ENCODE measurements at regions not wholly inside any gene's neighbourhood (a gene's known extent, or its start where the extent isn't known, plus 50 kb on each side); places are given as distances from the start of the nearest gene placed in this dataset.
A peak's percentile ranks its signal among the peaks of the same experiment; 100 is the strongest.

DNA sequence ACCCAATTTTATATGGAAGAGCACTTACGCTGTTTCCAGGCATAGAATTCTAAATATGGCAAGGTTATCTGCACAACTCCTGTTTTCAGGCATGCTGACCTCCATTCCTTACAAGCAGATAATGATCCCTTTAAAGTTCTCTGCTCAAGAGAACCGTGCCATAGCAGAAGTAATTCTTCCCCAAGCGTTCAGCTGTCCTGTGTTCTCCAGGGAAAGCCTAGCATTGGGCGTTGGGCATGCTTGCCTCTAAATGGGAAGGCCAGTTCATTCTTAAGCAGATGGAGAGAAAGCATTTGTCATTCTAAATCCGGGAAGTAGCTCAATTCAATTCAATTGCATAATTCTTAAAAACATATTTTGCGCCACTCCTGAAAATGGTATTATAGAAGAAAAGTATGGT, 55.7 kb upstream of the EML4 start:
- Histone ChIP-seq H3K27ac (ENCODE audit: low read depth, low read length) (no peak overlapping the region), H3K4me2 (ENCODE audit: insufficient read depth, low read length) (no peak overlapping the region), H4K20me1 (ENCODE audit: insufficient read depth, low read length) (no peaks in the 10 kb centered on the region), H3K4me1 (ENCODE audit: insufficient read depth, low read length) (peaks cover 33% of the 10 kb centered on the region), H3K36me3 (ENCODE audit: insufficient read depth, low read length) (no peaks in the 10 kb centered on the region), H3K9me3 (ENCODE audit: low read depth, low read length) (no peaks in the 10 kb centered on the region), H3K79me2 (ENCODE audit: insufficient read depth, low read length) (no peaks in the 10 kb centered on the region), H3K27me3 (ENCODE audit: insufficient read depth, low read length) (no peaks in the 10 kb centered on the region), H3K4me3 (ENCODE audit: insufficient read depth, low read length) (no peak overlapping the region), H2AFZ (ENCODE audit: low read length) (no peak overlapping the region)
- no peak for TF ChIP-seq CTCF (IDR thresholded peaks at IDR 0.05; ENCODE audit: extremely low read depth, low read depth, low read length)
- DNase-seq (ENCODE audit: insufficient read length, low spot score, missing footprints), result no peak

GRCh38 chr2:42114091-42114490, 55.1 kb upstream of the EML4 start:
- H3K27ac ChIP-seq (ENCODE audit: low read depth, low read length), result no peak overlapping the region
- H2AFZ ChIP-seq (ENCODE audit: low read length), result no peak overlapping the region
- no peak for TF ChIP-seq CTCF (IDR thresholded peaks at IDR 0.05; ENCODE audit: extremely low read depth, low read depth, low read length)
- DNase-seq (ENCODE audit: insufficient read length, low spot score, missing footprints), result no peak
- no peaks in the 10 kb centered on the region for H3K79me2 ChIP-seq (ENCODE audit: insufficient read depth, low read length)
- peaks cover 39% of the 10 kb centered on the region for H3K4me1 ChIP-seq (ENCODE audit: insufficient read depth, low read length)
- H3K36me3 ChIP-seq (ENCODE audit: insufficient read depth, low read length), result no peaks in the 10 kb centered on the region
- H3K9me3 ChIP-seq (ENCODE audit: low read depth, low read length), result no peaks in the 10 kb centered on the region
- no peak overlapping the region for H3K4me2 ChIP-seq (ENCODE audit: insufficient read depth, low read length)
- H4K20me1 ChIP-seq (ENCODE audit: insufficient read depth, low read length), result no peaks in the 10 kb centered on the region
- no peak overlapping the region for H3K4me3 ChIP-seq (ENCODE audit: insufficient read depth, low read length)
- no peaks in the 10 kb centered on the region for H3K27me3 ChIP-seq (ENCODE audit: insufficient read depth, low read length)

DNA sequence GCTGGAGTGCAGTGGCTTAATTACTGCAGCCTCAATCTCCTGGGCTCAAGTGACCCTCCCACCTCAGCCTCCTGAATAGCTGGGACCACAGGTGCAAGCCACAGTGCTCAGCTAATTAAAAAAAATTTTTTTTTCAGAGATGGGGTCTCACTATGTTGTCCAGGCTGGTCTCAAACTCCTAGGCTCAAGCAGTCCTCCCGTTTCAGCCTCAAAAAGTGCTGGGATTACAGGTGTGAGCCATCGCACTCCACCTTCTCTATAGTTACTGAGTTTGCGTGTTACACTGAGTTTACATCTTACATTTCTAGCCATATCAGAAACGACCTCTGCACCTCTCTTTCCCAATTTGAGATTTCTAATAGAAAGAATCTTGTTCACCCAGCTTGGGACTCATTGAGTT, 53.6 kb upstream of the EML4 start:
- Histone ChIP-seq H3K4me3 (ENCODE audit: insufficient read depth, low read length) (no peak overlapping the region), H3K4me1 (ENCODE audit: insufficient read depth, low read length) (peaks cover 36% of the 10 kb centered on the region), H3K79me2 (ENCODE audit: insufficient read depth, low read length) (no peaks in the 10 kb centered on the region), H3K27ac (ENCODE audit: low read depth, low read length) (no peak overlapping the region), H3K4me2 (ENCODE audit: insufficient read depth, low read length) (no peak overlapping the region), H3K36me3 (ENCODE audit: insufficient read depth, low read length) (no peaks in the 10 kb centered on the region), H3K27me3 (ENCODE audit: insufficient read depth, low read length) (no peaks in the 10 kb centered on the region), H4K20me1 (ENCODE audit: insufficient read depth, low read length) (no peaks in the 10 kb centered on the region), H3K9me3 (ENCODE audit: low read depth, low read length) (no peaks in the 10 kb centered on the region), H2AFZ (ENCODE audit: low read length) (no peak overlapping the region)
- DNase-seq (ENCODE audit: insufficient read length, low spot score, missing footprints), result no peak
- TF ChIP-seq CTCF (IDR thresholded peaks at IDR 0.05; ENCODE audit: extremely low read depth, low read depth, low read length), result no peak

DNA sequence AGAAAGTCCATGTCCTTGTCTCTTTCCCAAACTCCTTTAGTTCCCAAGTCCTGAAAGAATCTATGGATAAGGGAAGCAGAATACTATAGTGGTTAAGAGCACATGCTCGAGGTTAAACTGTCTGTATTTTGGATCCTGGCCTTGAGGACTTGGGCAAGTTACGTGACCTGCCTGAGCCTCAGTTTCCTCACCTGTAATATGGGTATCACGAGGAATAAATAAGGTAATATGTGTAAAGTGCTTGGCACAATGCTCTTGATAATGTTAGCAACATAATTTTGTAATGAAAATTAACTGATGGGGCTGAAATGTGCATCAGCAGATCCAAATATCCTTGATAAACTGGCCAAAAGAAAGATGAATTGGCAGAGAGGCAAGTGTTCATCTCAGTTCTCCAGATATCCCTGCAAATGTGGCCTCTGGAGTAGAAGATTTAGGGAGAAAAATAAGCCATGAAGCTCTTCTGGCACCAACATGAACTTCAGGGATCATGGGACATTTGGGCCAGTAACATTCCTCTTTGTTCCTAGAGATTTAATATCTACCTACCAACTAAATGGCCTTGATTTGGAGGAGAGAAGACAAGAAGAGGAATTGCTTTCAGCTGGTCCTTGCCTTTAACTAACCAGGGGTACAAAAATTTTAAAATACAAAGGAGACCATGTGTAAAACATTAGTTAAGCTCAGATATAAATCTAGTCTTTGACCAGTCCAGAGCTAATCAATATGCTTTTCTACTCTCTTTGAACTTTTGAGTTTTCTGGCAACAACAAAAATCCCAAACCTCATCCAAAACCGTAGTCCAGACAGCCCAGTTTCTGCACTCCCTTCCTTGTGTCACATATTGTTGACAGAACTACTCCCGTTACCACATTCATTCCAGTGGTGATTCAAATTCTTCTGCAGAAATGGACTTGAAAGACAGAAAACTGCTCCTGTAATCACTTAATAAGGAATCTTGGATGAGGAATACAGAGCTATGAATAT, 52.7 kb upstream of the EML4 start:
- H3K4me3 ChIP-seq (ENCODE audit: insufficient read depth, low read length), result no peak overlapping the region
- H3K4me2 ChIP-seq (ENCODE audit: insufficient read depth, low read length), result peak overlapping the region; percentile 47
- H3K9me3 ChIP-seq (ENCODE audit: low read depth, low read length), result no peaks in the 10 kb centered on the region
- no peak for TF ChIP-seq CTCF (IDR thresholded peaks at IDR 0.05; ENCODE audit: extremely low read depth, low read depth, low read length)
- no peaks in the 10 kb centered on the region for H3K27me3 ChIP-seq (ENCODE audit: insufficient read depth, low read length)
- H4K20me1 ChIP-seq (ENCODE audit: insufficient read depth, low read length), result no peaks in the 10 kb centered on the region
- no peak overlapping the region for H2AFZ ChIP-seq (ENCODE audit: low read length)
- H3K79me2 ChIP-seq (ENCODE audit: insufficient read depth, low read length), result no peaks in the 10 kb centered on the region
- no peak for DNase-seq (ENCODE audit: insufficient read length, low spot score, missing footprints)
- no peaks in the 10 kb centered on the region for H3K36me3 ChIP-seq (ENCODE audit: insufficient read depth, low read length)
- H3K4me1 ChIP-seq (ENCODE audit: insufficient read depth, low read length), result peaks cover 35% of the 10 kb centered on the region
- H3K27ac ChIP-seq (ENCODE audit: low read depth, low read length), result peak overlapping the region; percentile 65

All from osteoblast (primary cell).